A172 (cell line): ENCODE measurements at regions not wholly inside any gene's neighbourhood (a gene's known extent, or its start where the extent isn't known, plus 50 kb on each side); places are given as distances from the start of the nearest gene placed in this dataset.
"Not testable (repeated sequence)": the region's sequence is repeated elsewhere in the genome, so short reads cannot be mapped to it uniquely, and the experiment has no call there.

ENCODE experiments used
- DNase-seq: peaks from one replicate; pipeline ENCODE4 v3.0.0-alpha.2; 2015; ENCODE audit warnings: low spot score

GRCh38 chr21:19987671-19988070 lies 1010.5 kb upstream of the NCAM2 start:
- no peak for DNase-seq

GRCh38 chr21:19992540-19992939 lies 1005.7 kb upstream of the NCAM2 start:
- no peak for DNase-seq

GRCh38 chr21:19993268-19993667 lies 1004.9 kb upstream of the NCAM2 start:
- no peak for DNase-seq

- no peak for DNase-seq
These were observed 1003.0 kb upstream of the NCAM2 start for GRCh38 chr21:19995253-19995652.

GRCh38 chr21:19998453-19998852 lies 999.8 kb upstream of the NCAM2 start:
- DNase-seq: no peak

- no peak for DNase-seq
These were observed 998.6 kb upstream of the NCAM2 start for GRCh38 chr21:19999369-20000272.

GRCh38 chr21:20004367-20004766 lies 993.8 kb upstream of the NCAM2 start:
- DNase-seq: no peak

GRCh38 chr21:20010691-20011200 lies 987.5 kb upstream of the NCAM2 start:
- DNase-seq: no peak

GRCh38 chr21:20013851-20014250 lies 984.4 kb upstream of the NCAM2 start:
- DNase-seq: no peak

GRCh38 chr21:20016435-20017005 lies 981.7 kb upstream of the NCAM2 start:
- no peak for DNase-seq

- no peak for DNase-seq
These were observed 978.2 kb upstream of the NCAM2 start for GRCh38 chr21:20020026-20020425.

- no peak for DNase-seq
These were observed 975.0 kb upstream of the NCAM2 start for GRCh38 chr21:20023193-20023592.

GRCh38 chr21:20024741-20025140 lies 973.5 kb upstream of the NCAM2 start:
- no peak for DNase-seq

GRCh38 chr21:20026543-20026942 lies 971.7 kb upstream of the NCAM2 start:
- DNase-seq: no peak

GRCh38 chr21:20030390-20030789 lies 967.8 kb upstream of the NCAM2 start:
- no peak for DNase-seq

GRCh38 chr21:20031807-20032206 lies 966.4 kb upstream of the NCAM2 start:
- DNase-seq: no peak

- DNase-seq: no peak
These were observed 957.4 kb upstream of the NCAM2 start for GRCh38 chr21:20040768-20041167.

GRCh38 chr21:20045197-20045596 lies 953.0 kb upstream of the NCAM2 start:
- DNase-seq: no peak

- DNase-seq: not testable (repeated sequence)
These were observed 949.9 kb upstream of the NCAM2 start for GRCh38 chr21:20048130-20048837.

GRCh38 chr21:20083336-20083735 lies 914.9 kb upstream of the NCAM2 start:
- DNase-seq: no peak

- DNase-seq: no peak
These were observed 914.3 kb upstream of the NCAM2 start for GRCh38 chr21:20083925-20084324.

GRCh38 chr21:20086508-20086907 lies 911.7 kb upstream of the NCAM2 start:
- DNase-seq: no peak

GRCh38 chr21:20106368-20106767 lies 891.8 kb upstream of the NCAM2 start:
- DNase-seq: no peak
